Smooth muscle cell (in vitro differentiated cells): ENCODE measurements at regions not wholly inside any gene's neighbourhood (a gene's known extent, or its start where the extent isn't known, plus 50 kb on each side); places are given as distances from the start of the nearest gene placed in this dataset.

Experiments
- DNase-seq: peaks from one replicate; lab custom pipeline; 2025; ENCODE audit not compliant: unreplicated experiment; lab: John Stamatoyannopoulos, UW
- H2AFZ ChIP-seq: fragments of 200-600 bp; sonication (generic); 2 replicates; pipeline ENCODE4 v1.6.0; 2016; ENCODE audit warnings: antibody characterized with exemption, low read depth, mild to moderate bottlenecking
- H3F3A ChIP-seq: fragments of 200-600 bp; sonication (generic); 2 replicates; pipeline ENCODE4 v1.6.0; 2017; ENCODE audit warnings: antibody characterized with exemption, low read depth
- H3K27ac ChIP-seq: fragments of 200-600 bp; sonication (generic); 2 replicates; pipeline ENCODE4 v1.5.1; 2016; ENCODE audit warnings: low read depth, mild to moderate bottlenecking
- H3K27me3 ChIP-seq: fragments of 200-600 bp; sonication (generic); 2 replicates; pipeline ENCODE4 v1.6.1; 2016; ENCODE audit warnings: low read depth, mild to moderate bottlenecking
- H3K36me3 ChIP-seq: fragments of 200-600 bp; sonication (generic); 2 replicates; pipeline ENCODE4 v1.5.1; 2016; ENCODE audit warnings: low read depth
- H3K4me1 ChIP-seq: fragments of 200-600 bp; sonication (generic); 2 replicates; pipeline ENCODE4 v1.5.1; 2016; ENCODE audit warnings: low read depth
- H3K4me2 ChIP-seq: fragments of 200-600 bp; sonication (generic); 2 replicates; pipeline ENCODE4 v1.6.0; 2016; ENCODE audit warnings: mild to moderate bottlenecking
- H3K4me3 ChIP-seq: fragments of 200-600 bp; sonication (generic); 2 replicates; pipeline ENCODE4 v1.5.1; 2016; ENCODE audit warnings: mild to moderate bottlenecking
- H3K79me2 ChIP-seq: fragments of 200-600 bp; sonication (generic); 2 replicates; pipeline ENCODE4 v1.6.0; 2016; ENCODE audit warnings: low read depth, mild to moderate bottlenecking
- H3K9ac ChIP-seq: fragments of 200-600 bp; sonication (generic); 2 replicates; pipeline ENCODE4 v1.6.0; 2016; ENCODE audit warnings: low read depth
- H3K9me3 ChIP-seq: fragments of 200-600 bp; sonication (generic); replicated peaks from 2 replicates; pipeline ENCODE4 v1.5.1; 2016; ENCODE audit warnings: low read depth
- H4K20me1 ChIP-seq: fragments of 200-600 bp; sonication (generic); 2 replicates; pipeline ENCODE4 v1.6.0; 2016; ENCODE audit warnings: low read depth
- WGBS: methylation state at CpG from one replicate; pipeline ENCODE4 v1.1.7; 2016; ENCODE audit warnings: low lambda C conversion rate; 5-methylcytosine and 5-hydroxymethylcytosine counted together
- TF ChIP-seq, protein P1 (sequence below): fragments of 200-600 bp; sonication (generic); IDR thresholded peaks from 2 replicates; pipeline ENCODE4 v1.5.1; 2017; ENCODE audit warnings: borderline replicate concordance, mild to moderate bottlenecking, antibody characterized with exemption; ENCODE audit not compliant: insufficient read depth, poor library complexity, severe bottlenecking

DNA sequence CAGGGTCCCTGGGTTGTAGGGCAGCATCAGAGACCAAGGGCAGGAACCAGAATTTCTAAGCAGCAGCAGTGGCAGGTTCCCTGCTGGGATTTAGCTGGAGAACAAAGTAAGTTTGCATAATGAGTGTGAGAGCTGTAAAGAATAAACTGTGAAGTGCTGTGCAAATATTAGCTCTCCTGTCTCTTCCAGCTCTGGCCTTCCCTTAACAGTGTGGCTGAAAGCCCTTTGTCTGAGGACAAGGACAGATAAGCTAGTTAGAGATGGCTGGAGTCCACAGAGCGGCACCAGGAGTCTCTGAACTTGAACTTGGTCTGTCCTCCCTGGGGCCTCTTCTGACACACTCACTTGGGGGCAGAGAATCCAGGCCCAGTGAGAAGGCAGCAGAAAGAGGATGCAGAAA, 98.2 kb upstream of the WSCD1 start:
- H4K20me1 ChIP-seq, result no peaks in the 10 kb centered on the region
- TF ChIP-seq, protein P1, sequence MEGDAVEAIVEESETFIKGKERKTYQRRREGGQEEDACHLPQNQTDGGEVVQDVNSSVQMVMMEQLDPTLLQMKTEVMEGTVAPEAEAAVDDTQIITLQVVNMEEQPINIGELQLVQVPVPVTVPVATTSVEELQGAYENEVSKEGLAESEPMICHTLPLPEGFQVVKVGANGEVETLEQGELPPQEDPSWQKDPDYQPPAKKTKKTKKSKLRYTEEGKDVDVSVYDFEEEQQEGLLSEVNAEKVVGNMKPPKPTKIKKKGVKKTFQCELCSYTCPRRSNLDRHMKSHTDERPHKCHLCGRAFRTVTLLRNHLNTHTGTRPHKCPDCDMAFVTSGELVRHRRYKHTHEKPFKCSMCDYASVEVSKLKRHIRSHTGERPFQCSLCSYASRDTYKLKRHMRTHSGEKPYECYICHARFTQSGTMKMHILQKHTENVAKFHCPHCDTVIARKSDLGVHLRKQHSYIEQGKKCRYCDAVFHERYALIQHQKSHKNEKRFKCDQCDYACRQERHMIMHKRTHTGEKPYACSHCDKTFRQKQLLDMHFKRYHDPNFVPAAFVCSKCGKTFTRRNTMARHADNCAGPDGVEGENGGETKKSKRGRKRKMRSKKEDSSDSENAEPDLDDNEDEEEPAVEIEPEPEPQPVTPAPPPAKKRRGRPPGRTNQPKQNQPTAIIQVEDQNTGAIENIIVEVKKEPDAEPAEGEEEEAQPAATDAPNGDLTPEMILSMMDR, result no peak
- no peak overlapping the region for H3K9ac ChIP-seq
- H3K9me3 ChIP-seq, result no peaks in the 10 kb centered on the region
- no peaks in the 10 kb centered on the region for H3K27me3 ChIP-seq
- DNase-seq, result no peak
- no peaks in the 10 kb centered on the region for H3K4me1 ChIP-seq
- H3K4me2 ChIP-seq, result no peak overlapping the region
- no peaks in the 10 kb centered on the region for H3K36me3 ChIP-seq
- no peaks in the 10 kb centered on the region for H3F3A ChIP-seq
- WGBS, result 65% methylated on average over 1 of the region's 1 CpG
- H3K79me2 ChIP-seq, result no peaks in the 10 kb centered on the region
- no peak overlapping the region for H3K4me3 ChIP-seq
- no peak overlapping the region for H2AFZ ChIP-seq
- no peak overlapping the region for H3K27ac ChIP-seq

DNA sequence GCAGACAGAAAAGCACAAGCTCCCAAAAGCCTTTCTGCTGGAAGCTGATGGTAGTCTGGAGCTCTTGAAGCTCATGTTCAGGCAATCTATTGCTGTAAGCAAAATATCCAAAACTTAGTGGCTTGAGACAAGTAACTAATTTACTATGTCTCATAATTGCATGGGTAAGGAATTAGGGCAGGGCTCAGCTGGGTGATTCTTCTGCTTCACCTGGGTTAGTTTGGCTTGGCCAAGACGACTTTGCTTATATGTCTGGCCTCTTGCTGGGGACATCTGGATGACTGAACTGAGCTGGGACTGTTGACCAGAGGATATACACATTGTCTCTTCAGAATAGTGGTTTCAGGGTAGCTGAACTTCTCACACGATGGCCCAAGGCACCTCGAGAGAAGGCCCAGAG, 96.8 kb upstream of the WSCD1 start:
- Histone ChIP-seq H4K20me1 (no peaks in the 10 kb centered on the region), H3K9me3 (no peaks in the 10 kb centered on the region), H3K79me2 (no peaks in the 10 kb centered on the region), H3K36me3 (no peaks in the 10 kb centered on the region), H3K4me2 (no peak overlapping the region), H3F3A (no peaks in the 10 kb centered on the region), H3K4me1 (no peaks in the 10 kb centered on the region), H3K27me3 (no peaks in the 10 kb centered on the region), H3K9ac (no peak overlapping the region), H2AFZ (no peak overlapping the region), H3K4me3 (no peak overlapping the region), H3K27ac (no peak overlapping the region)
- TF ChIP-seq, protein P1, result no peak
- no peak for DNase-seq
- 73% methylated on average over 3 of the region's 3 CpGs for WGBS

DNA sequence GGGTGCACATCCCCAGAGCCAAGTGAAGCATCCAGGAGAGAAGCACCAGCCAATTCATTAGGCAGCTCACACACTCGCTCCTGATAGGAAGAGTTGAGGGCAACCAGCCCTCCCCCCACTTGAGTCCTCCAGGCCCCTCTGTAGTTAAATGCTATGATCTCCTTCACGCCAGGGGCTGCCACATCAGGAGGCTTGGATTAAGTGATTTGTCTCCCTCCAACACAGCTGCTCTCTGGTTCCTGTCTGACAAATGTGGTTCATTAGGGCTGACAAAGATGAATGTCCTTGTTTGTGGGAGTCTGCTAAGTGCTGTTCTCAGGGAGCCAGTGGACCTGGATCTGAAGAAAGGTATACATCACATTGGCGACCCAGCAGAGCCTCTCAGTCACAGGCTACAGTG, 94.5 kb upstream of the WSCD1 start:
- Histone ChIP-seq H2AFZ (no peak overlapping the region), H3K4me3 (no peak overlapping the region), H3K27me3 (no peaks in the 10 kb centered on the region), H3K4me1 (no peaks in the 10 kb centered on the region), H3K9me3 (no peaks in the 10 kb centered on the region), H3F3A (no peaks in the 10 kb centered on the region), H3K36me3 (no peaks in the 10 kb centered on the region), H3K27ac (no peak overlapping the region), H3K9ac (no peak overlapping the region), H3K4me2 (no peak overlapping the region), H3K79me2 (no peaks in the 10 kb centered on the region), H4K20me1 (no peaks in the 10 kb centered on the region)
- WGBS, result 81% methylated on average over 3 of the region's 3 CpGs
- TF ChIP-seq, protein P1, result no peak
- no peak for DNase-seq

DNA sequence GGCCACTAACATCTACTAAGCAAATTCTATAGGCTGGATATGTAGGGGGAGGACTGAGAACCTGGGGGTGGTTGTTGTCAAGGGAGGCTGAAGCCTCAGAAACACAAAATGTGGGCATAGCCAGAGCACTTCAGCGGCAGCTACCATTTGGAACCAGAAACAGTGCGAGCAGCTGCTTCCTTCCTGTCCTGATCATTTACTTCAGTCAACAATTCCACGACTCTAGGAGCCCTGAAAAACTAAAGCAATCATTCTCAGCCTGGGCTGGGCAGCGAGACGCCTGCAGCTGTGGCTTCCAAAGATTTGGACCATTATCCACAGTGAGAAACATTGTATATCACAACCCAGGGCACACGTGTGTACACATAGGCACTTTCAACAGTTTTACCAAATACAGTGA, 93.9 kb upstream of the WSCD1 start:
- H3K4me1 ChIP-seq, result no peaks in the 10 kb centered on the region
- no peaks in the 10 kb centered on the region for H3K79me2 ChIP-seq
- no peaks in the 10 kb centered on the region for H3K9me3 ChIP-seq
- no peaks in the 10 kb centered on the region for H3F3A ChIP-seq
- H3K36me3 ChIP-seq, result no peaks in the 10 kb centered on the region
- DNase-seq, result no peak
- TF ChIP-seq, protein P1, result no peak
- WGBS, result 82% methylated on average over 6 of the region's 6 CpGs
- no peaks in the 10 kb centered on the region for H4K20me1 ChIP-seq
- no peak overlapping the region for H2AFZ ChIP-seq
- H3K27me3 ChIP-seq, result no peaks in the 10 kb centered on the region
- no peak overlapping the region for H3K9ac ChIP-seq
- no peak overlapping the region for H3K4me3 ChIP-seq
- H3K27ac ChIP-seq, result no peak overlapping the region
- no peak overlapping the region for H3K4me2 ChIP-seq
